Testis (tissue), 2 donors: ENCODE measurements at regions not wholly inside any gene's neighbourhood (a gene's known extent, or its start where the extent isn't known, plus 50 kb on each side); places are given as distances from the start of the nearest gene placed in this dataset.

Source experiments
- DNase-seq: peaks from one replicate; pipeline ENCODE4 v3.0.0-alpha.2; 2019
- H3K27ac ChIP-seq, 2 donors: fragments of 200-600 bp; sonication (generic); one replicate each; pipeline ENCODE4 v1.5.1; 2019
- H3K27me3 ChIP-seq: fragments of 200-600 bp; sonication (generic); one replicate; pipeline ENCODE4 v1.5.1; 2019
- H3K36me3 ChIP-seq: fragments of 200-600 bp; sonication (generic); one replicate; pipeline ENCODE4 v1.5.1; 2017; ENCODE audit warnings: low read depth; ENCODE audit errors: missing control alignments
- H3K4me1 ChIP-seq: fragments of 200-600 bp; sonication (generic); one replicate; pipeline ENCODE4 v1.5.1; 2019
- H3K4me3 ChIP-seq, 2 donors: fragments of 200-600 bp; sonication (generic); one replicate each; pipeline ENCODE4 v1.5.1; 2017 to 2019
- H3K9me3 ChIP-seq: fragments of 200-600 bp; sonication (generic); one replicate; pipeline ENCODE4 v1.5.1; 2017
- POLR2A ChIP-seq: fragments of 450-650 bp; IDR thresholded peaks from one replicate; pipeline ENCODE4 v1.6.1; 2017; ENCODE audit warnings: antibody characterized with exemption, mild to moderate bottlenecking, moderate library complexity
- WGBS, 2 donors: methylation state at CpG; one replicate each; pipeline ENCODE4 v1.1.5; 2018; 5-methylcytosine and 5-hydroxymethylcytosine counted together
- intact Hi-C: fragments of 100-400 bp; cut with DNase I; formaldehyde crosslinking; loops from one replicate; pipeline ENCODE4 v1.15.1; 2023; ENCODE audit warnings: low total_unique reads
- TF ChIP-seq, protein P1 (sequence below), 3 experiments: fragments of 450-650 bp in 2 of 3; fragments of 200-600 bp in 1 of 3; sonication (generic) in 1 of 3; IDR thresholded peaks; one replicate each; pipeline ENCODE4 v1.5.1; 2016 to 2019; ENCODE audit warnings: antibody characterized with exemption in 3 of 3, mild to moderate bottlenecking in 2 of 3, moderate library complexity in 1 of 3

DNA sequence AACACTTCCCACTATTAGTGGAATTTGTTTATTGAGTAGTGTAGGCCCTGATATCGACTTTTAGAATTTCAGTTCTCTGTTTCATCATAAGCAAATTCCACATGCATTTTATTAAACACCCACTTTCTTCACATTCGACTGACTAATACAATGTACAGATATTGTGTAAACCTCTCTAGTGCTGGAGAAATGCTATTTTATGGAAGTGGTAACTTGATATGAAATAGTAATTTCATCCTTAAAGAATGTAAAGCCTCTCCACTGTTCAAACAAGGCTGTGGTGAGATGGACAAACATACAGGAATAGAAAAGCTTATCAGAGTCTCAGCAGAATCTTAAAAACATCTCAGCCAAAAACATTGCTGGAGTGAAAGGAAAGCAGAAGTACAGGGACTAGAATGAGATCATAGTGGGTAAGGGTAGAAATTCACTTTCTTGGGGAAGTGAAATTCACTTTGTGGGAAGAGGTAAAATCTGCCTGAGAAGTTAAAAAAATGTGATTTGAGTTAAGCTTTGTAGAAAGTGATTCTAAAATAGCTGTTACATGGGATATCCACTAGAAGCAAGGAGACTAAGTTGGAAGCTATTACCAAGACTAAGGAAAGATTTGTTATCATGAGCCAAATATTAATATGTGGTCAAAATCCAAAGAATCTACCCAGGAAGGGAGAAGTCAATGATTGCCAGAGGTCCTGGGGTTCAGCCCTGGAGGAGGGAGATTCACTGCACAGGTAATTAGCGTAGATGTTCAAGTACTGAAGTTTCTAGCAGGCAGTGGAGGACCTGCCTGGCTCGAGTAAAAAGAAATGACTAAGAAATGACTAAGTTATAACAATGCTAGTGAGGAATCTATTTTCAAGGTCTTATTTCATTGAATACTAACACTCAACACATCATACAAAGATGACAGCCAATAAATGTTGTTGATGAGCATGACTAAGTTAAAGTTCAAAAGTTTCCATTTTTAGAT, 398.3 kb upstream of the FAM47C start:
- H3K4me1 ChIP-seq, result no peaks in the 10 kb centered on the region
- no peak for DNase-seq
- H3K9me3 ChIP-seq, result no peaks in the 10 kb centered on the region
- H3K4me3 ChIP-seq, result no peak overlapping the region
- 82 to 86% methylated on average over 4 of the region's 4 CpGs for WGBS, 2 donors
- H3K27me3 ChIP-seq, result no peaks in the 10 kb centered on the region
- no peak overlapping the region for H3K27ac ChIP-seq
- intact Hi-C loops, result no loop called here
- no peak for TF ChIP-seq POLR2A
- TF ChIP-seq, protein P1, sequence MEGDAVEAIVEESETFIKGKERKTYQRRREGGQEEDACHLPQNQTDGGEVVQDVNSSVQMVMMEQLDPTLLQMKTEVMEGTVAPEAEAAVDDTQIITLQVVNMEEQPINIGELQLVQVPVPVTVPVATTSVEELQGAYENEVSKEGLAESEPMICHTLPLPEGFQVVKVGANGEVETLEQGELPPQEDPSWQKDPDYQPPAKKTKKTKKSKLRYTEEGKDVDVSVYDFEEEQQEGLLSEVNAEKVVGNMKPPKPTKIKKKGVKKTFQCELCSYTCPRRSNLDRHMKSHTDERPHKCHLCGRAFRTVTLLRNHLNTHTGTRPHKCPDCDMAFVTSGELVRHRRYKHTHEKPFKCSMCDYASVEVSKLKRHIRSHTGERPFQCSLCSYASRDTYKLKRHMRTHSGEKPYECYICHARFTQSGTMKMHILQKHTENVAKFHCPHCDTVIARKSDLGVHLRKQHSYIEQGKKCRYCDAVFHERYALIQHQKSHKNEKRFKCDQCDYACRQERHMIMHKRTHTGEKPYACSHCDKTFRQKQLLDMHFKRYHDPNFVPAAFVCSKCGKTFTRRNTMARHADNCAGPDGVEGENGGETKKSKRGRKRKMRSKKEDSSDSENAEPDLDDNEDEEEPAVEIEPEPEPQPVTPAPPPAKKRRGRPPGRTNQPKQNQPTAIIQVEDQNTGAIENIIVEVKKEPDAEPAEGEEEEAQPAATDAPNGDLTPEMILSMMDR (IDR thresholded peaks at IDR 0.05), result no peak
- no peaks in the 10 kb centered on the region for H3K36me3 ChIP-seq

DNA sequence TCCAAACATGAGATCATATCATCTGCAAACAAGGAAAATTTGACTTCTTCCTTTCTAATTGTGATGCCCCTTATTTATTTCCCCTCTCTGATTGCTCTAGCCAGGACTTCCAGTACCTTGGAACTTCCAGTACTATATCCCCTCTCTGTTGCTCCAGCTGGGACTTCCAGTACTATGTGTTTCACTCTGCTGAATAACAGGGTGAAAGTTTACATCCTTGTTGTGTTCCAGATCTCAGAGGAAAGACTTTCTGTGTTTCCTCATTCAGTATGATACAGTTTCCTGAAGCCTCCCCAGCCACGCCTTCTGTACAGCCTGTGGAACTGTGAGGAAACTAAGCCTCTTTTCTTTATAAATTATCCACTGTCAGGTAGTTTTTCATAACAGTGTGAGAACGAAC, 381.3 kb upstream of the FAM47C start:
- WGBS, 2 donors, result 84 to 85% methylated on average over 2 of the region's 2 CpGs
- H3K27ac ChIP-seq, result no peak overlapping the region
- no peaks in the 10 kb centered on the region for H3K9me3 ChIP-seq
- H3K4me3 ChIP-seq, result no peak overlapping the region
- H3K27me3 ChIP-seq, result no peaks in the 10 kb centered on the region
- no peaks in the 10 kb centered on the region for H3K4me1 ChIP-seq
- TF ChIP-seq, protein P1 (IDR thresholded peaks at IDR 0.05), result no peak
- TF ChIP-seq POLR2A, result no peak
- H3K36me3 ChIP-seq, result no peaks in the 10 kb centered on the region
- intact Hi-C loops, result no loop called here
- DNase-seq, result no peak

DNA sequence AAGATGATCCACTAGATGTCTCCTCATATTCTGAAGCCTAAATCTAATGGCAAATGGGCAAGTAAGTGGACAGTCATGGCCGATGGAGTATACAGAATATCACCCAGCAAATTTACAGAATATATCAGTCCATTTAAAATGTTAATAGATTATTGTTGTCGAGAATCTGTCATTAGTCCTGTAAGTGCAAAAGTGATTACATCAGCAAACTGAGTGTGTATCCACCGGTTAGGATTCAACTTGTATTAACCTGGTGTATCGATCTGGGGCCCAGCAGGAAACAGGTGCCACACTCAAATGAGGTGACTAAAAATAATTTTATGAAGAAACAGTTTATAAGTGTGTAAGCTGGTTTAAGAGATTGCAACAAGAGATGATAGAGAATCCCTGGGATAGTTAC, 367.9 kb upstream of the FAM47C start:
- Histone ChIP-seq H3K36me3 (no peaks in the 10 kb centered on the region), H3K27ac (no peak overlapping the region), H3K4me3 (no peak overlapping the region), H3K4me1 (no peaks in the 10 kb centered on the region), H3K27me3 (no peaks in the 10 kb centered on the region), H3K9me3 (no peaks in the 10 kb centered on the region)
- intact Hi-C loops, result no loop called here
- TF ChIP-seq POLR2A, result no peak
- TF ChIP-seq, protein P1 (IDR thresholded peaks at IDR 0.05), result no peak
- DNase-seq, result no peak
- WGBS, 2 donors, result 91 to 95% methylated on average over 4 of the region's 4 CpGs

DNA sequence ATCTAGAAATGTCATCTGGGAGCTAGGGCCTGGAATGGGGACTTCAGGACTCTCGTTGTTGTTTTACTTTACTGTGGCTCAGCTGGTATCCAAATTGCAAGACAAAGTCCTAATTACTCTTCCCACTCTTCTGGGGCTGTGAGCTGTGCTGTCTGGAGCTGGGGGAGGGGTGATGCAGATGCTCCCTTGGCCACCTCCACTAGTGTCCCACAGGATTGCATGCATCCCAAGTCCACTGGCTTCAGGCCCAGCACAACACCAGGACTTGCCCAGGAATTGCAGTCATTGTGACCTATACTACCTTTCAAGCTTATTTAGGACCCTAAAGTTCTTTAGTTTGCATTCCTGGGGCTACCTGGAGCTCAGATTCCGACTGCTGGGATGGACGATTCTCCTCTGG, 366.1 kb upstream of the FAM47C start:
- H3K27ac ChIP-seq, result no peak overlapping the region
- H3K36me3 ChIP-seq, result no peaks in the 10 kb centered on the region
- no peaks in the 10 kb centered on the region for H3K27me3 ChIP-seq
- H3K4me3 ChIP-seq, result no peak overlapping the region
- TF ChIP-seq, protein P1 (IDR thresholded peaks at IDR 0.05), result no peak
- no peak for TF ChIP-seq POLR2A
- no peak for DNase-seq
- no peaks in the 10 kb centered on the region for H3K4me1 ChIP-seq
- intact Hi-C loops, result no loop called here
- H3K9me3 ChIP-seq, result no peaks in the 10 kb centered on the region
- WGBS, 2 donors, result 50 to 73% methylated on average over 1 of the region's 3 CpGs

DNA sequence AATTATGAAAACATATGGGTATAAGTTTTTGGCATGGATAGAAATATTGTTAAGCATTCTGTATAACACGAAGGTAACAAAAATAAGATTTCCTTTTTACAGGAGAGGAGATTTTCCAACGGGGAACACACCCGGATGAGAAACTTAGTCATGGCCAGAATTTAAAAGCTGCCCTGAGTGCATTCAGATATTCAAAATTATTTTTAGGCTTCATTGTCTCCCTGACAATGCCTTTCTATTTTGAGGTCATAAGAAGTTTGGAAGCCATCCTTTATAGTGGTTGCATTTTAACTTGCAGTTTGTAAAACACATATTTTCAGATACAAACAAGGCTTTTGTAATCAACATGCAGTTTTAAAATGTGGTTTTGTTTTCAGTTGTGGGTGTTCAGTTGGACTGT, 357.5 kb upstream of the FAM47C start:
- Histone ChIP-seq H3K36me3 (no peaks in the 10 kb centered on the region), H3K9me3 (no peaks in the 10 kb centered on the region), H3K4me3 (no peak overlapping the region), H3K4me1 (no peaks in the 10 kb centered on the region), H3K27ac (no peak overlapping the region), H3K27me3 (no peaks in the 10 kb centered on the region)
- intact Hi-C loops, result no loop called here
- DNase-seq, result no peak
- WGBS, 2 donors, result 79 to 85% methylated on average over 3 of the region's 3 CpGs
- TF ChIP-seq, protein P1 (IDR thresholded peaks at IDR 0.05), result no peak
- TF ChIP-seq POLR2A, result no peak
